ENCODE measurements at regions not wholly inside any gene's neighbourhood (a gene's known extent, or its start where the extent isn't known, plus 50 kb on each side); places are given as distances from the start of the nearest gene placed in this dataset.
"Not testable (repeated sequence)": the region's sequence is repeated elsewhere in the genome, so short reads cannot be mapped to it uniquely, and the experiment has no call there.

GRCh38 chr1:147071142-147071541 is 101.1 kb downstream of the PRKAB2 start:
- DNase-seq (ENCODE audit: low read depth): no peak

DNA sequence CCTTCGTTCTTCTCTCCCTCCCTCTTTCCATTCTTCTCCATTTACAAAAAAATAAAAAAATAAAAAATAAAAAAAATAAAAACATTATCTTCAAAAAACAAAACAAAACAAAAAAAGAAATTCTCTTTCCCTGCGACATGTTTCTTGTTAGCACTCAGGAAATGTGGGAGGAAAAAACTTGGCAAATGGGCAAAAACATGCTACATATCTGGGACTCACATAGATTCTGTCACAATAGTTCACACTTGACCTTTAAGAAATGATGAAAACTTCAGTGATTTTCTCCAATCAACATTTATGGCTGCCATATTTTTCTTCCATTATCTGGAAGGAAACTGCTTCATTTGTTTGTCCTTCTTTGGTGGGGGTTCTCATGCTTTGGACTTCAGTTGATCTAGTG is 109.3 kb downstream of the PRKAB2 start:
- no peak for DNase-seq (ENCODE audit: low read depth)

DNA sequence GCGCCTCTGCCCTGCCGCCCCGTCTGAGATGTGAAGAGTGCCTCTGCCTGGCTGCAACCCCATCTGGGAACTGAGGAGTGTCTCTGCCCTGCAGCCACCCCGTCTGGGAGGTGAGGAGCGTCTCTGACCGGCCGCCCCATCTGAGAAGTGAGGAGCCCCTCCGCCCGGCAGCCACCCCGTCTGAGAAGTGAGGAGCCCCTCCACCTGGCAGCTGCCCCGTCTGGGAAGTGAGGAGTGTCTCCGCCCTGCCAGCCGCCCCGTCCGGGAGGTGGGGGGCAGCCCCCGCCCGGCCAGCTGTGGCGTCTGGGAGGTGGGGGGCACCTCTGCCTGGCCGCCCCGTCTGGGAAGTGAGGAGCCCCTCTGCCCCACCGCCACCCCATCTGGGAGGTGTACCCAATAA is 110.4 kb downstream of the PRKAB2 start:
- DNase-seq (ENCODE audit: low read depth): not testable (repeated sequence)

- DNase-seq (ENCODE audit: low read depth): no peak
Measured at GRCh38 chr1:147053269-147053668, 115.1 kb downstream of the NBPF12 start.

DNA sequence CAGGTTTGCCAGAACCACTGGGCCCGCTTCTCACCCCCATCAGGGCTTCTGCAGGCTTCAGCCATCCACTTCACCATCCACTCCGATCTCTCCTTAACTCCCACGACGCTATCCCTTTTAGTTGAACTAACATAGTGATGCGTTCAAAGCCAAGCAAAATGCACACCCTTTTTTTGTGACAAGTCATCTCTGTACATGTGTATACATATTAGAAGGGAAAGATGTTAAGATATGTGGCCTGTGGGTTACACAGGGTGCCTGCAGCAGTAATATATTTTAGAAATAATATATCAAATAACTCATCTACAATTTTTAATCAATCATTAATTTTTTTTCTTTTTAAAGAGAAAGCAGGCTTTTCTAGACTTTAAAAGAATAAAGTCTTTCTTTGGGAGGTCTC is 114.6 kb downstream of the NBPF12 start:
- no peak for DNase-seq (ENCODE audit: low read depth)

- DNase-seq (ENCODE audit: low read depth): no peak
Measured at GRCh38 chr1:147052143-147052542, 114.0 kb downstream of the NBPF12 start.

DNA sequence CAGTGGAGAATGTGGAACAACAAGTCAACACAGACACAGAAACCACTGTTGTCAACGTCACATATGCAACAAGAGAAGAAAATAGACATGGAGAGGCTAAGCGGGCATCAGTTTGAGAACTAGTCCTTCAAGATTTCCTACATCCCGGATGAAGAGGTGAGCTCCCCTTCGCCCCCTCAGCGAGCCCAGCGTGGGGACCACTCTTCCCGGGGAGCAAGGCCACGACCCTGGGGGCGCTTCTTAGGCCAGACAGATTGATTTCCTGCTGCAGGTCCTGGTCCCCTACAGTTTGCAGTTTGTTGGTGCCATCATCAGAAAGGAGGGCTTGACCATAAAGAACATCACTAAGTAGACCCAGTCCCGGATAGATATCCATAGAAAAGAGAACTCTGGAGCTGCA is 113.0 kb downstream of the NBPF12 start:
- DNase-seq (ENCODE audit: low read depth): no peak

DNA sequence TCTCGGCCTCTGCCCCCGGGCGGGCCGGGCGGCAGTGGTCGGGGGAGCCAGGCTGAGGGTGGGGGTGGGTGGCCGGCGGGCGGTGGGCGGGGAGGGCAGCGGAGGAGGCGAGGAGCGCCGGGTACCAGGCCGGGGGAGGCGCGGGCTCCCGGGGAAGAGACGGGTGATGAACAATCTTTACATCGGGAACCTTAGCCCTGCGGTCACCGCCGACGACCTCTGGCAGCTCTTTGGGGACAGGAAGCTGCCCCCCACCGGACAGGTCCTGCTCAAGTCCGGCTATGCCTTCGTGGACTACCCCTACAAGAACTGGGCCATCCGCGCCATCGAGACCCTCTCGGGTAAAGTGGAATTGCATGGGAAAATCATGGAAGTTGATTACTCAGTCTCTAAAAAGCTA is 112.5 kb downstream of the NBPF12 start:
- DNase-seq (ENCODE audit: low read depth): no peak

- not testable (repeated sequence) for DNase-seq (ENCODE audit: low read depth)
Measured at GRCh38 chr1:147046863-147047394, 108.8 kb downstream of the NBPF12 start.

DNA sequence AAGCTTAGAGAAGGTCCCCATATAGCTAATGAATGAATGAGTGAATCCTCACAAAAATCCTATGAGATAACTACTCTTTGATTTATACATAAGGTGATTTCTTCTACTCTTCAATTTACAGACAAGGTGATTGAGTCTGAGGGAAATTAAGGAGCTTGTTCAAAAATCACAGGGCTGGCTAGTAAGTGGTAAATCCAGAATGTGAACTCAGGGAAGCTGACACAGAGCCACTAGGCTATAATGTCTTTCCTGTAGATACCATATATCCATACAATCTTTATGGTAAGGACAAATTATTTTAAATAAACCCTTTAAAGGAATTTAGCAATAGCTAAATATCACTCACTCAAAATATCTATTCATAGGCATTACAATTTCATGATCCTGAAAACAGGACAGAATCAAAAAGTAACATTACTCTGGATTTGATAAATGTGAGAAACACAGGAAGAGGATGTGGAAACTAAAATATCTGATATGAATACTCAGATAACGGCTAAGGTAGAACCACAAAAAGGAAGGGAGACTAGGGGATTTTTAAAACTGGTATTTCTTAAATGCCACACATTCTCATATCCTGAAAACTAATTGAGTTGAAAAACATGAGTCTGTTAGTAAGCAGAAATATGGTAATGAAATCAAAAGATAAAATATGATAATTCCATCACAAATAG is 108.2 kb downstream of the NBPF12 start:
- DNase-seq (ENCODE audit: low read depth): no peak
